PC-3 (cell line): ENCODE measurements at regions not wholly inside any gene's neighbourhood (a gene's known extent, or its start where the extent isn't known, plus 50 kb on each side); places are given as distances from the start of the nearest gene placed in this dataset.
"Not testable (repeated sequence)": the region's sequence is repeated elsewhere in the genome, so short reads cannot be mapped to it uniquely, and the experiment has no call there.

Source experiments
- ATAC-seq: fragments of 200-7000 bp; cut with Tn5 transposase; 2 replicates; pipeline ENCODE4 v1.9.1; 2020; ENCODE audit warnings: mild to moderate bottlenecking, moderate library complexity
- BruUV-seq: library from RNA; stranded (reverse); fragments of 400-500 nt; replicated peaks from 2 replicates; lab custom pipeline; 2021; lab: Mats Ljungman, UMichigan
- CTCF ChIA-PET: fragments of 300-600 bp; sonication (Branson Sonifier 250); formaldehyde crosslinking; loops from one replicate; lab custom pipeline; 2022; ENCODE audit warnings: antibody characterized with exemption; lab: Charles Lee
- POLR2A ChIA-PET: fragments of 300-600 bp; sonication (Branson Sonifier 250); formaldehyde crosslinking; loops from one replicate; lab custom pipeline; 2022; ENCODE audit warnings: antibody characterized with exemption; ENCODE audit not compliant: unreplicated experiment; lab: Charles Lee
- DNase-seq: peaks from one replicate; pipeline ENCODE4 v3.0.0-alpha.2; 2015
- H2AFZ ChIP-seq: fragments of 300-600 bp; sonication (generic); 2 replicates; pipeline ENCODE4 v1.6.0; 2016; ENCODE audit warnings: antibody characterized with exemption, low read length
- H3F3A ChIP-seq: fragments of 300-600 bp; sonication (generic); one replicate; pipeline ENCODE4 v1.6.0; 2017; ENCODE audit warnings: antibody characterized with exemption, low read length, control low read depth, mild to moderate bottlenecking; ENCODE audit not compliant: unreplicated experiment
- H3K27ac ChIP-seq: fragments of 300-600 bp; sonication (generic); 2 replicates; pipeline ENCODE4 v1.5.1; 2016; ENCODE audit warnings: mild to moderate bottlenecking, low read length
- H3K27me3 ChIP-seq: fragments of 300-600 bp; sonication (generic); 2 replicates; pipeline ENCODE4 v1.6.1; 2016; ENCODE audit warnings: low read length, mixed read lengths
- H3K36me3 ChIP-seq: fragments of 300-600 bp; sonication (generic); 2 replicates; pipeline ENCODE4 v1.6.1; 2016; ENCODE audit warnings: low read depth, mixed run types, low read length, mixed read lengths
- H3K4me1 ChIP-seq: fragments of 300-600 bp; sonication (generic); 2 replicates; pipeline ENCODE4 v1.5.1; 2016; ENCODE audit warnings: low read length; ENCODE audit not compliant: insufficient read depth
- H3K4me2 ChIP-seq: fragments of 300-600 bp; sonication (generic); 2 replicates; pipeline ENCODE4 v1.6.0; 2016; ENCODE audit warnings: low read length
- H3K4me3 ChIP-seq: fragments of 300-600 bp; sonication (generic); 2 replicates; pipeline ENCODE4 v1.5.1; 2016; ENCODE audit warnings: mild to moderate bottlenecking, low read length, mixed read lengths
- H3K79me2 ChIP-seq: fragments of 300-600 bp; sonication (generic); 2 replicates; pipeline ENCODE4 v1.6.1; 2017; ENCODE audit warnings: low read length, mixed read lengths
- H3K9ac ChIP-seq: fragments of 300-600 bp; sonication (generic); 2 replicates; pipeline ENCODE4 v1.6.0; 2016; ENCODE audit warnings: mild to moderate bottlenecking, low read length
- H3K9me2 ChIP-seq: fragments of 300-600 bp; sonication (generic); replicated peaks from 2 replicates; pipeline ENCODE4 v1.6.1; 2016; ENCODE audit warnings: mixed run types, low read length, mixed read lengths
- H3K9me3 ChIP-seq: fragments of 300-600 bp; sonication (generic); 2 replicates; pipeline ENCODE4 v1.6.1; 2016; ENCODE audit warnings: low read length, mixed read lengths
- H4K20me1 ChIP-seq: fragments of 300-600 bp; sonication (generic); 2 replicates; pipeline ENCODE4 v1.6.1; 2016; ENCODE audit warnings: low read length, mixed read lengths
- EZH2 ChIP-seq: fragments of 300-600 bp; sonication (generic); IDR thresholded peaks from one replicate; pipeline ENCODE4 v1.6.1; 2017; ENCODE audit warnings: antibody characterized with exemption, mild to moderate bottlenecking, low read length; ENCODE audit not compliant: unreplicated experiment
- EZH2phosphoT487 ChIP-seq: fragments of 300-600 bp; sonication (generic); IDR thresholded peaks from 2 replicates; pipeline ENCODE4 v1.6.1; 2018; ENCODE audit warnings: mild to moderate bottlenecking, antibody characterized with exemption, low read length, borderline replicate concordance
- intact Hi-C: fragments of 100-400 bp; cut with micrococcal nuclease; formaldehyde crosslinking; loops from 2 replicates; pipeline ENCODE4 v1.9.0; 2023
- TF ChIP-seq, protein P1 (sequence below): fragments of 300-600 bp; sonication (generic); conservative IDR thresholded peaks from 2 replicates; pipeline ENCODE4 v1.5.1; 2017; ENCODE audit warnings: antibody characterized with exemption, low read depth, mild to moderate bottlenecking, low read length

DNA sequence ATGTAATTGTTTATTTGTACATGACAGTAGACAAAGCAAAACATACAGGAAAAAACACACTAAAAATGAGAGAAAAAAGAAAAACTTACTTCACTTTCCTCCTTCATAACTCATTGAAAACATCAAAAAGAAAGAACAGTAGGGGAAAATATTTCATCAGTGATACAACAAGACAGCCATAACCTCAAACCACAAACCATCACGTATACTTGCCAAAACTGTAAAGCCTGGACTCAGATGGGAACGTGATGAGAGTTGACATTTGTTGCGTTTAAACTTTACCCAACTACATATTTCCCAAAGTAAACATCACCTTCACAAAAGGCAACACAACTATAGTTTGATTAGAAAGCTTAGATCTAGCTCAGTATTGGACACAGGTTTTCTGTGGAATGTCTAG, 278.2 kb upstream of the COL3A1 start:
- no TSS peak for BruUV-seq

DNA sequence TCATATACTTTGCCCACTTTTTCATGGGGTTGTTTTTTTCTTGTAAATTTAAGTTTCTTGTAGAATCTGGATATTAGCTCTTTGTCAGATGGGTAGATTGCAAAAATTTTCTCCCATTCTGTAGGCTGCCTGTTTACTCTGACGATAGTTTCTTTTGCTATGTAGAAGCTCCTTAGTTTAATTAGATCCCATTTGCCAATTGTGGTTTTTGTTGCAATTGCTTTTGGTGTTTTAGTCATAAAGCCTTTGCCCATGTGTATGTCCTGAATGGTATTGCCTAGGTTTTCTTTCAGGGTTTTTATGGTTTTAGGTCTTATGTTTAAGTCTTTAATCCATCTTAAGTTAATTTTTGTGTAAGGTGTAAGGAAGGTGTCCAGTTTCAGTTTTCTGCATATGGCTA, 276.0 kb upstream of the COL3A1 start:
- H3K4me1 ChIP-seq, result peaks cover 26% of the 10 kb centered on the region
- BruUV-seq, H4K20me1 ChIP-seq, H3K9me3 ChIP-seq, H2AFZ ChIP-seq, ATAC-seq, H3K27ac ChIP-seq, POLR2A ChIA-PET, H3K79me2 ChIP-seq, H3K9me2 ChIP-seq, H3K27me3 ChIP-seq, CTCF ChIA-PET, H3K9ac ChIP-seq, H3K4me3 ChIP-seq, H3K4me2 ChIP-seq, H3F3A ChIP-seq, intact Hi-C loops, H3K36me3 ChIP-seq, DNase-seq: not testable (repeated sequence)

More for the DNA sequence above, 278.2 kb upstream of the COL3A1 start:
- H3K9me2 ChIP-seq, result no peaks in the 10 kb centered on the region
- ATAC-seq, result peak; percentile 64
- no peak overlapping the region for H3K27ac ChIP-seq
- peak; percentile 78 for DNase-seq
- POLR2A ChIA-PET, result no interaction called here
- peak overlapping the region; percentile 22 for H3K4me2 ChIP-seq
- no peaks in the 10 kb centered on the region for H3K27me3 ChIP-seq
- intact Hi-C loops, result no loop called here
- no peaks in the 10 kb centered on the region for H3K9me3 ChIP-seq
- no peaks in the 10 kb centered on the region for H3K79me2 ChIP-seq
- H2AFZ ChIP-seq, result peak overlapping the region; percentile 43
- H3K4me1 ChIP-seq, result peaks cover 26% of the 10 kb centered on the region
- H3F3A ChIP-seq, result no peaks in the 10 kb centered on the region
- CTCF ChIA-PET, result no interaction called here
- no peak overlapping the region for H3K4me3 ChIP-seq
- H4K20me1 ChIP-seq, result no peaks in the 10 kb centered on the region
- no peaks in the 10 kb centered on the region for H3K36me3 ChIP-seq
- no peak overlapping the region for H3K9ac ChIP-seq
- TF ChIP-seq, protein P1, sequence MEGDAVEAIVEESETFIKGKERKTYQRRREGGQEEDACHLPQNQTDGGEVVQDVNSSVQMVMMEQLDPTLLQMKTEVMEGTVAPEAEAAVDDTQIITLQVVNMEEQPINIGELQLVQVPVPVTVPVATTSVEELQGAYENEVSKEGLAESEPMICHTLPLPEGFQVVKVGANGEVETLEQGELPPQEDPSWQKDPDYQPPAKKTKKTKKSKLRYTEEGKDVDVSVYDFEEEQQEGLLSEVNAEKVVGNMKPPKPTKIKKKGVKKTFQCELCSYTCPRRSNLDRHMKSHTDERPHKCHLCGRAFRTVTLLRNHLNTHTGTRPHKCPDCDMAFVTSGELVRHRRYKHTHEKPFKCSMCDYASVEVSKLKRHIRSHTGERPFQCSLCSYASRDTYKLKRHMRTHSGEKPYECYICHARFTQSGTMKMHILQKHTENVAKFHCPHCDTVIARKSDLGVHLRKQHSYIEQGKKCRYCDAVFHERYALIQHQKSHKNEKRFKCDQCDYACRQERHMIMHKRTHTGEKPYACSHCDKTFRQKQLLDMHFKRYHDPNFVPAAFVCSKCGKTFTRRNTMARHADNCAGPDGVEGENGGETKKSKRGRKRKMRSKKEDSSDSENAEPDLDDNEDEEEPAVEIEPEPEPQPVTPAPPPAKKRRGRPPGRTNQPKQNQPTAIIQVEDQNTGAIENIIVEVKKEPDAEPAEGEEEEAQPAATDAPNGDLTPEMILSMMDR, result no peak
- TF ChIP-seq EZH2 (no peak), EZH2phosphoT487 (no peak)

DNA sequence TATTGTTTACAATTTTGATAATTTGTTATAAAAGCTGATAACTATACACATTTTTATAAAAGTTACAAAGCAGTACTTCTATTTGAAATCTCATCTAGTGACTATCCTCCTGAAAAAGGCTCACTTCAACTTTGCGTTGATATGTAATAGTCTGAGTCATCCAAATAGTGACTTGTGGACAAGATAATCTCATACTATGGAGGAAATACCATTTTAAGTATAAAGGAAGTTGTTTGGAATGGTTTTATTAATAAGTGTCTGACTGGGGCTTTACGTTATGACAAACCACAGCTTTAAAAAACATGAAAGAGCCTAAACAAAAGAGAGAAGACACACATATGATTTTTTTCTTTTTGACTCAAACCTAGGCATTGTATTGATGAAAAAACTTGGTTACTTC, 272.3 kb upstream of the COL3A1 start:
- ATAC-seq, result peak; percentile 63
- Histone ChIP-seq H3K4me2 (no peak overlapping the region), H3K27ac (no peak overlapping the region), H3F3A (no peaks in the 10 kb centered on the region), H3K4me1 (peaks cover 7% of the 10 kb centered on the region), H3K27me3 (no peaks in the 10 kb centered on the region), H3K9me2 (no peaks in the 10 kb centered on the region), H3K36me3 (no peaks in the 10 kb centered on the region), H3K4me3 (no peak overlapping the region), H3K9me3 (no peaks in the 10 kb centered on the region), H4K20me1 (no peaks in the 10 kb centered on the region), H3K9ac (no peak overlapping the region), H3K79me2 (no peaks in the 10 kb centered on the region), H2AFZ (peak overlapping the region; percentile 40; the same call in 1 of the 2 replicates)
- no TSS peak for BruUV-seq
- intact Hi-C loops, result no loop called here
- no peak for TF ChIP-seq EZH2
- no peak for TF ChIP-seq EZH2phosphoT487
- TF ChIP-seq, protein P1, result no peak
- POLR2A ChIA-PET, result no interaction called here
- peak; percentile 42 for DNase-seq
- CTCF ChIA-PET, result no interaction called here
